ENCODE measurements at regions not wholly inside any gene's neighbourhood (a gene's known extent, or its start where the extent isn't known, plus 50 kb on each side); places are given as distances from the start of the nearest gene placed in this dataset.

GRCh38 chr20:40738976-40739375, 49.9 kb upstream of the MAFB start:
- no peak for DNase-seq

DNA sequence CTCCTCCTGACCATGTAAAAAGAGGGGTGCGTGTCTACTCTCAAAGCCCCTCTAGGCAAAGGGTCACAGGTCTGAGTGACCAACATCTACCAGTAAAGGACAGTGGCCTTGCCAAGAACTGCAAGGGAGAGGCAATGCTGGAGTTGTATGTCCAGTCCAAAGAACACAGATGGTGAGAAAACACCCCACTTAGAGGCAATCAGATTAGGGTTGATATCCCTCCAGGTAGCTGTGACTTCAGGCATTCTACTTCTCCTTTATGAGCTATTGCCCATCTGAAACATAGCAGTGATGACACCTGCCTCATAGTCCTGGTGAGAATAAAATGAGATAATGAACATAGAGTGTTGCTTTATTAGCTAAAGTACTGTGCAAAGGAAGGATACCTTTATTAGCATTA, 50.8 kb upstream of the MAFB start:
- no peak for DNase-seq

DNA sequence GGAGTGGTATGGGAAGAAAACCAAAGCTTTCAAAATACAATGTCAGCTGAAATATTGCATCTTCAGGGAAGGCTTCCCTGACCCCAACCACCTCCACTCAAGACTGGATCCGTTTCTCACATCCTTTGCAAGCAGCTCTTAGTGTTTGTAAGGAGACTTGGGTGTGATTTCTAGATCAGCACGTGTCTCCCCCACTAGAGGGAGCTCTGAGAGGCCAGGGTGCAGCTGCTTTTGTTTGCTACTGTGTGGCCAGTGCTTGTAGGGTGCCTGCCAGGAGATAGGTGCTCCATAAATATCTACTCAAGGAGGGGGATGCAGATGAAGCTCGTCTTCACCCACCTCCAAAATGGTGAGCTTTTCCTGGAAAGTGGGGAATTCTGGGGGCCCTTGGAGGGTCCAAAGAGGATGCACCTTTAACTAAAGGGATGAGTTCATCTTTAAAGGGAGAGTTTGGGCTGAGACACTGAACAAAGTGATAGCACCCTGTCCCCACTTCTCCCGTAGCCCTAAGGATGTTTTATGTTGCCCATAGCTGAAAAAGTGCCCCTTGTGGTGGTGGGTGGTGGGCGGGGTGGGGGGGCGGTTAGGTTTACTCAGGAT, 52.6 kb upstream of the MAFB start:
- peak; percentile 35 for DNase-seq

- DNase-seq = no peak
Measured at GRCh38 chr20:40743141-40743775, 54.2 kb upstream of the MAFB start.

- no peak for DNase-seq
Measured at GRCh38 chr20:40744072-40744817, 55.2 kb upstream of the MAFB start.

DNA sequence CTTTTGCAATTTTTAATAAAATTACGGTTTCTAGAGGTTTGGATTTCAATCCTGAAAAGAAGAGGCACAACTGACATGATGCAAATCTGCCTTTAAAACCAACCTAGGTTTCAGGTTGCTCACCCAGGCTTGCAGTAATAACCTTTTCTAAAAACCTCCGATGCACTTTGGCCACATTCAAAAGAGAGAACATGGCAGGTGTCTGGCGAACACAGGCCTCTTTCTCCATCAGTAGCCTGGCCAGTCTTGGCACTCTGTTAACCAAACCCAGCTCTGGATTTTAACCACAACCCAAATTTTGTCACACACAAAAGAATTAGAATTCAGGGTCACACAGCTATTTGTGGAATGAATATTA, 55.8 kb upstream of the MAFB start:
- no peak for DNase-seq

DNA sequence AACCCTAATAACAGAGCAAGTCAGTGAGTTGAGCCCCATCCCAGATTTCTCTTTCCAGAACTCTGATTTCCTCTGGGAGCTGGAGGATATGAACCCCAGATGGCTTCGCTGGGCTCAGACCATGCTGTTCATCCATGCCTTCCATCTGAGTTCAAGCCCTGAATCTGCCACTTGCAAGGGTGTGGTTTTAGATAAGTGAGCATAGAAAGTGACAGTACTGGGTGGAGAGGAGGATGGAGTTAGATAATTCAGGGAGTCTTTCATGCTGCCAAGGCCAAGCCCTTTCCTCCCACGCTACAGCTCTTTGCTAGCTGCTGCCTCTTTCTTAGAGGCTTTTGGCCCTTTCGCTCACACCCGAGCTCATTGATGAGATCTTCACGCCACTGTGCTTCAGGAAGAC, 57.2 kb upstream of the MAFB start:
- no peak for DNase-seq

DNA sequence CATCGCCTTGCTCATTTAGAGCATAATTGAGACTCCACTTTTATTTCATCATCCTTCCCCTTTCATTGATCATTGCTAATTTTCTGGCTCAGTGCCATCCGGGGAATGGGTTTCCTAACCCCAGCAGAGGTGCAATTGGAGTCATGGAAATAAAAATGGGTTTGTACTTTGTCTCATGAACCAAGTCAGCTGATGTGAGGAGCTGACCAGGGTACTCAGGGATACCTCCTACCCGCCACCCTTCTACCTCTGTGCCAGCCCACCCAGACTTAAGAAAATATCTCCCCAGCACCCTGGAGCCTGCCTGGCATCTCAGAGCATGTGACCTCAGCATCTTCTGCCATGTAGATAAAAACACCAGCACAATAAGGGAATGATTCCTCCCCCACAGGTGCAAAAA, 59.1 kb upstream of the MAFB start:
- DNase-seq = no peak

- no peak for DNase-seq
Measured at GRCh38 chr20:40749985-40750506, 61.0 kb upstream of the MAFB start.

- DNase-seq = no peak
Measured at GRCh38 chr20:40750541-40751035, 61.6 kb upstream of the MAFB start.

DNA sequence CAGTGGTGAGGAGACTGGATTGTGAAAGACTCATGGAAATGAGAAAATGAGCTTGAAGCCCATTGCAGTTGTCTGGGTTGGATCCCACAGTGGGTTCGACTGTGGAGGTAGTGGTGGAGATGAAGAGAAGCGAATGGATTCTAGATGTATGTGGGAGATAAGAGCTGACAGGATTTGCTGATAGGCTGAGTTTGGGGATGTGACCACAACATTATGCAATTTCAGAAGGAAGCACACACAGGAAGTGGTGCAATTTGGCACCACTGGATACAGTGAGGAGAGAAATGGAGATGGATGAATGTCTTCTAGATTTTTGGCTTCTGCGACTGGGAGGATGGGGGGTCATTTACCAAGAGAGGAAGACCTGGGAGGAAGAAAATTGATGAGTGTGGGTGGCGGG, 64.4 kb upstream of the MAFB start:
- no peak for DNase-seq

- no peak for DNase-seq
Measured at GRCh38 chr20:40754339-40754943, 65.4 kb upstream of the MAFB start.

- DNase-seq = no peak
Measured at GRCh38 chr20:40757087-40757486, 68.1 kb upstream of the MAFB start.

- no peak for DNase-seq
Measured at GRCh38 chr20:40758790-40759189, 69.8 kb upstream of the MAFB start.

GRCh38 chr20:40760399-40760798, 71.4 kb upstream of the MAFB start:
- no peak for DNase-seq

- DNase-seq = no peak
Measured at GRCh38 chr20:40763646-40764295, 74.7 kb upstream of the MAFB start.

DNA sequence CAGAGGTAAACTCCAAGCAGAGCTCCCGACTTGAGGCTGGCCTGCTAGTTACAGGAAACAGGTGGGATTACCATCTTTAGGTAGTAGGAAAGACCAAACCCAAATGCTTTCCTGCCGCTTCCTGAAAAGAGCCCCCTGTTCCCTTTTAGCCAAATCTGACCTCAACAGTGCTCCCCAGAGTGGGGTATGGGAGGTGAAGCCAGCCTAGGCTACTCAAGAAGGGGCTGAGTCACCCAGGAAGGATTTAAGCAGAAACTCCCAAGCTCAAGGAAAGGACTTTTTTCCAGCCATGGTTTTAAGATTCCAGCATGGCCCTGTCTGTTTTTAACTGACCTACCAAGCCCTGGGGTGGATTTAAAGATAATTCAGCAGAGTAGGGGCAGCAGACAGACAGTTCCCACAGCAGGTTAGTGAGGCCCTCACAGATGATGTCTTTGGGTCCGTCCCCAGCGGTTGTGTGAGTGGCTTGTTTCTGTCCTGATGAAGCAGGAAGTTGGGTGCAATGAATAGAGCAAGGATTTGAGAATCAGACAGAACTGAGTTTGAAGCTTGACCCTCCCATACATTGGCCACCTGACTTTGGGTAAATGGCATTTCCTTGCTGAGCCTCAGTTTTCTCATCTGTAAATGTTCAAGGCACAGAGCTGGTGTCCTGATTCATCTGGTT, 76.9 kb upstream of the MAFB start:
- no peak for DNase-seq

DNA sequence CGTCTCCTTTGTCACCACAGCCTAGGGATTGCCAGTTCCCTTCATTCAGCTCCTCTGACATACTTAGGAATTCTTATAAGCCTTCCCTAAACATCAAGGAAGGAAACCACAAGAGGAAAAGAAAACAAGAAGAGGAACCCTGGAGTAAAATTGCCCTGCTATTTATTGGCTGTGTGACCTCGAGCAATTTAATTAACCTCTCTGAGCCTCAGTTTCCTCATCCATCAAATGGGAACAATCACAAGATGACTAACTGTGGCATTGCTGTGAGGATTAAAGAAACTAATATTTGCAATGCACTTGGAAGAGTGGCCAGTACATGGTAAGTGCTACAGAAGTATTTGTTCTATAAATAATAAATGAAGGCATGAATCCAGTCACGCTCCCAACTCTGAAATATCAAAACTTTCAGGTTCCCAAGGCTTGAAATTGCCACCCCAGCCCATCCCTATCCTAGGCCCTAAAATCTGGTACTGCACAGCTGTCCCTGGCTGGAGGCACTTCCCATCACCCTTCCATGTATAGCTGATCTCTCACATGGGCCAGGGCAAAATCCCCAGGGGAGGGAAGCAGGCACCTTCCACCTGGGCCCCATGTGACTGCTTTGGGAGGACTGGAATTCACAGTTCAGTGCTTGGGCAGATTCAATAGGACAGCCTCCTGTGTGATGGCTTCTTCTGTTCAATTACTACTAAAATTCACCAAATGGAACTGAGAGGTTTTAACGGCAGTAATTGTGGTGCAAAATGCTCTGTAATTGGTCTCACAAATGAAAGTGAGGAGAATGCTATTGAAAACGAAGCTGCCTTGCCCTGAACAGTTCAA, 78.0 kb upstream of the MAFB start:
- no peak for DNase-seq

GRCh38 chr20:40767615-40767924, 78.5 kb upstream of the MAFB start:
- no peak for DNase-seq

DNA sequence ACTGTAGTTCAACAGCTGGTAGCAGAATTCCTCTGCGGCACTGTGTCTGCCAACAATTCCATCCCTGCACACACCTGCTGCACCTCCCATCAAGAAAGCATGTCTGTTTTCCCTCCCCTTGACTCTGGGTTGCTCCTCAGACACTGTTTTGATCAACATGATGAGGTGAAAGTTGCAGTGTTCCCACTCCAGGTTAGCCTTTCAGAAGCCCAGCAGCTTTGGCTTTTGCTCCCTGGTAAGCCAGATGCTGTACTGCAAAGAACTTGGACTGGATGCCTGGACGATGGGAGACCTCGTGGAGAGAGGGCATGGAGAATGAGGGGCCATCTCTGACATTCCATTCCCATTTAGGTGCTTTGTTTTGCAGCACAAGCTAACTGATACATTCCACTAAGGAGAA, 79.1 kb upstream of the MAFB start:
- no peak for DNase-seq

GRCh38 chr20:40769677-40770285, 80.7 kb upstream of the MAFB start:
- no peak for DNase-seq

Measured in 8988T (cell line).